NCI-H1930 (cell line): ENCODE measurements at regions not wholly inside any gene's neighbourhood (a gene's known extent, or its start where the extent isn't known, plus 50 kb on each side); places are given as distances from the start of the nearest gene placed in this dataset.

ENCODE experiments used
- DNase-seq, 2 experiments: peaks; one replicate each; lab custom pipeline; 2025; lab: John Stamatoyannopoulos, UW

DNA sequence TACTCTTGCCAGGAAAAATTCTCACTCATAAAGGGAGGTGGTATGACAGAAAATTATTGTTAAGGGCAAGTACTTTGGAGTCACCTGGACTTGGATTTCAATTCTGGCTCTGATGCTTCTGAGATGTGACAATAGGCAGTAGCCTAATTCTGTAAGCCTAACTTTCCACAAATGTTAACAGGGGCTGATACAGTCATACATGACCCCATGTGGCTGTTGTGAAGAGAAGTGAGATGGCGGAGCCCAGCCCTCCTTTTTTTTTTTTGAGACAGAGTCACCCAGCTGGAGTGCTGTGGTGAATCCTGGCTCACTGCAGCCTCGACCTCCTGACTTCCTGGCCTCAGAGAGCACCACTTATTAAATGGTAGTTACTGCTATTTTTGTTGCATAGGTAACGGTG, 54.4 kb upstream of the IRF2 start:
- DNase-seq, result no peak

DNA sequence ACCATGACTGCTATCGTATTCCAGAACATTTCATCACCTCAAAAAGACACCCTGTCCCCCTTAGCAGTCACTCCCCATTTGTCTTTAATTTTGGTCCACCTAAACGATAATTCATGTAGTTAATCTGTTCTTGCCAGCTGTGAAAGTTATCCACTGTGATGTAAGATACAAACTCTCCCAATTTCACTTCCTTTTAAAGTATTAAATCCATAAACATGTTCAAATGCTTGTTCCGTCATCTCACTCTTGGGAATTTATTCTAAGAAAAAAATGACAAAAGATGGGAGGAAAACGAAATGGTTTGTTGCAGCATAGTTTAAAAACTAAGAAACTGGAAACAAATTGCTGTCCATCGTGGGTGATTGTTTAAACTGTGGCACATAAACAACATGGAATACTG, 53.7 kb upstream of the IRF2 start:
- no peak for DNase-seq

DNA sequence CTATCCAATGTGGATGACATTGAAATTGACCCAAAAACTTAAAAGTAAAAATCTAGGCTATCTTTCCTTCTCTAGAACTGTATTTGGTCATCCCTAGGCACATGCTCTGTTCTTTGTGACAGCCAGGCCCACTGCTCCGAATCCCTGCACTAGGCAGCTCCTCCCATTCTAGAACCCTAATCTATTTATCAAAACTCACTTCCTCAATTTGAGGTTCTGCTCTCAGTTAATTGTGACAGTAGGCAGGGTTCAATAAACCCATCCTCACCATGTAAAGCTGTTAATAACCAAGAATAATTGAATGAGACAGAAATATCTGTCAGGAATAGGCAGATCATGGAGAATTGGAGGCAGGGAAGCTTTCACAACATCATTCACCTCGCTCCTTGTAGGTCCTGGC, 51.9 kb upstream of the IRF2 start:
- DNase-seq, result no peak
